ENCODE measurements at regions not wholly inside any gene's neighbourhood (a gene's known extent, or its start where the extent isn't known, plus 50 kb on each side); places are given as distances from the start of the nearest gene placed in this dataset.
A peak's percentile ranks its signal among the peaks of the same experiment; 100 is the strongest.
"Not testable (repeated sequence)": the region's sequence is repeated elsewhere in the genome, so short reads cannot be mapped to it uniquely, and the experiment has no call there.

GRCh38 chr14:106302661-106303060 lies 776.3 kb downstream of the TMEM121 start:
- no peak for DNase-seq

GRCh38 chr14:106304271-106304670 lies 777.9 kb downstream of the TMEM121 start:
- DNase-seq, result no peak

GRCh38 chr14:106308839-106309389 lies 782.5 kb downstream of the TMEM121 start:
- DNase-seq, result peak; percentile 98

- DNase-seq, result no peak
These were observed 783.0 kb downstream of the TMEM121 start for GRCh38 chr14:106309423-106309822.

GRCh38 chr14:106315436-106315835 lies 789.1 kb downstream of the TMEM121 start:
- no peak for DNase-seq

GRCh38 chr14:106317593-106317992 lies 791.2 kb downstream of the TMEM121 start:
- DNase-seq, result no peak

- DNase-seq, result peak; percentile 70
These were observed 792.3 kb downstream of the TMEM121 start for GRCh38 chr14:106318700-106319099.

- DNase-seq, result peak; percentile 51
These were observed 797.6 kb downstream of the TMEM121 start for GRCh38 chr14:106323970-106324369.

- DNase-seq, result no peak
These were observed 800.9 kb downstream of the TMEM121 start for GRCh38 chr14:106327234-106327633.

- DNase-seq, result not testable (repeated sequence)
These were observed 801.4 kb downstream of the TMEM121 start for GRCh38 chr14:106327702-106328353.

GRCh38 chr14:106329243-106329642 lies 802.9 kb downstream of the TMEM121 start:
- DNase-seq, result not testable (repeated sequence)

GRCh38 chr14:106329987-106330774 lies 803.8 kb downstream of the TMEM121 start:
- DNase-seq, result not testable (repeated sequence)

GRCh38 chr14:106334428-106335109 lies 808.2 kb downstream of the TMEM121 start:
- DNase-seq, result peak; percentile 90

GRCh38 chr14:106335110-106335429 lies 808.7 kb downstream of the TMEM121 start:
- not testable (repeated sequence) for DNase-seq

GRCh38 chr14:106338775-106339174 lies 812.4 kb downstream of the TMEM121 start:
- not testable (repeated sequence) for DNase-seq

- not testable (repeated sequence) for DNase-seq
These were observed 814.3 kb downstream of the TMEM121 start for GRCh38 chr14:106340658-106341057.

- DNase-seq, result peak; percentile 5
These were observed 814.8 kb downstream of the TMEM121 start for GRCh38 chr14:106341161-106341560.

GRCh38 chr14:106343626-106344025 lies 817.2 kb downstream of the TMEM121 start:
- no peak for DNase-seq

GRCh38 chr14:106344065-106344614 lies 817.8 kb downstream of the TMEM121 start:
- DNase-seq, result not testable (repeated sequence)

GRCh38 chr14:106344791-106345479 lies 818.6 kb downstream of the TMEM121 start:
- not testable (repeated sequence) for DNase-seq

- no peak for DNase-seq
These were observed 819.7 kb downstream of the TMEM121 start for GRCh38 chr14:106346084-106346483.

GRCh38 chr14:106346534-106347290 lies 820.3 kb downstream of the TMEM121 start:
- DNase-seq, result no peak
